ENCODE measurements at regions not wholly inside any gene's neighbourhood (a gene's known extent, or its start where the extent isn't known, plus 50 kb on each side); places are given as distances from the start of the nearest gene placed in this dataset.
A peak's percentile ranks its signal among the peaks of the same experiment; 100 is the strongest.

DNA sequence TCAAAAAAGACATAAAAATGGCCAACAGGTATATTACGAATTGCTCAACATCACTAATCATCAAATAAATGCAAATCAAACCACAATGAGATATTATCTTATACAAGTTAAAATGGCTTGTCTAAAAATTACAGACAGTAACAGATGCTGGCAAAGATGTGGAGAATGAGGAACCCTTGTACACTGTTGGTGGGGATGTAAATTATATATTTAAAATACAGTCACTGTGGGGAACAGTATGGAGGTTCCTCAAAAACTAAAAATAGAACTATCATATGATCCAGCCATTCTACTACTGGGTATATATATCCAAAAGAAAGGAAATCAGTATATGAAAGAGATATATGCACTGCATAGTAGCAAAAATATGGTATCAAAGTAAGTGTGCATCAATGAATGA, 1037.2 kb upstream of the B3GALT2 start (continued):
- TF ChIP-seq, protein P1, sequence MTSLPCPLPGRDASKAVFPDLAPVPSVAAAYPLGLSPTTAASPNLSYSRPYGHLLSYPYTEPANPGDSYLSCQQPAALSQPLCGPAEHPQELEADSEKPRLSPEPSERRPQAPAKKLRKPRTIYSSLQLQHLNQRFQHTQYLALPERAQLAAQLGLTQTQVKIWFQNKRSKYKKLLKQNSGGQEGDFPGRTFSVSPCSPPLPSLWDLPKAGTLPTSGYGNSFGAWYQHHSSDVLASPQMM (CRISPR knock-in tag; IDR thresholded peaks at IDR 0.05) = no peak
- TF ChIP-seq KAT7 (CRISPR knock-in tag; IDR thresholded peaks at IDR 0.05; ENCODE audit: borderline replicate concordance) (no peak), SOX6 (IDR thresholded peaks at IDR 0.05) (no peak), RHOXF2B (CRISPR knock-in tag; conservative IDR thresholded peaks at IDR 0.05) (no peak), ZNF431 (CRISPR knock-in tag; IDR thresholded peaks at IDR 0.05) (no peak), GATAD2A (IDR thresholded peaks at IDR 0.05) (no peak), PML (IDR thresholded peaks at IDR 0.05; ENCODE audit: low read length) (no peak)
- TF ChIP-seq, protein P2, sequence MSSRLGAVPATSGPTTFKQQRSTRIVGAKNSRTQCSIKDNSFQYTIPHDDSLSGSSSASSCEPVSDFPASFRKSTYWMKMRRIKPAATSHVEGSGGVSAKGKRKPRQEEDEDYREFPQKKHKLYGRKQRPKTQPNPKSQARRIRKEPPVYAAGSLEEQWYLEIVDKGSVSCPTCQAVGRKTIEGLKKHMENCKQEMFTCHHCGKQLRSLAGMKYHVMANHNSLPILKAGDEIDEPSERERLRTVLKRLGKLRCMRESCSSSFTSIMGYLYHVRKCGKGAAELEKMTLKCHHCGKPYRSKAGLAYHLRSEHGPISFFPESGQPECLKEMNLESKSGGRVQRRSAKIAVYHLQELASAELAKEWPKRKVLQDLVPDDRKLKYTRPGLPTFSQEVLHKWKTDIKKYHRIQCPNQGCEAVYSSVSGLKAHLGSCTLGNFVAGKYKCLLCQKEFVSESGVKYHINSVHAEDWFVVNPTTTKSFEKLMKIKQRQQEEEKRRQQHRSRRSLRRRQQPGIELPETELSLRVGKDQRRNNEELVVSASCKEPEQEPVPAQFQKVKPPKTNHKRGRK (tag; IDR thresholded peaks at IDR 0.05) = no peak

DNA sequence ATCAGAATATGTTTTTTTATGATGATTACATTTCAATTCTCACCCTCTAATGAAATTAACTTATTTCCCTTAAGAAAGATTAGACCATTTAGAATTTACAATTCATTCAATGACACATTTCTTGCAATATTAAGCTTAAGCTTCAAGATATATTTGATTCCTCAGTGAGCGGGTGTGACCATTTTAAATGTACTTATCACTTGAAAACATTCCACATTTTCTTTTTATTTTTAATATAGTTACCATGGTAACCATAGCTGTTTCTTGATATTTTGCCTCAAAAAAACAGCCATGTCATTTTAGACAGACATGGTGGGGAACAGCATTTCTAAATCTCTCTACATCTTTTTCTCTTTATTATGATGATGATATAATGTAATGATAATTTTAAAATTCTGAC, 1029.0 kb upstream of the B3GALT2 start:
- POLR2A ChIA-PET = no interaction called here
- no peak overlapping the region for H3K9ac ChIP-seq (ENCODE audit: insufficient read depth in 1 of 2, low read depth in 2 of 2, low read length in 2 of 2)
- no peaks in the 10 kb centered on the region for H3K9me1 ChIP-seq (ENCODE audit: control insufficient read depth, insufficient read depth, low read length)
- no TSS peak for BruUV-seq (replicated peaks)
- WGBS (ENCODE audit: insufficient coverage, low coverage, missing lambda C conversion rate) = 12% methylated on average over 1 of the region's 1 CpG
- peak; percentile 81 for TF ChIP-seq RFX1 (IDR thresholded peaks at IDR 0.05)
- TF ChIP-seq, protein P3, sequence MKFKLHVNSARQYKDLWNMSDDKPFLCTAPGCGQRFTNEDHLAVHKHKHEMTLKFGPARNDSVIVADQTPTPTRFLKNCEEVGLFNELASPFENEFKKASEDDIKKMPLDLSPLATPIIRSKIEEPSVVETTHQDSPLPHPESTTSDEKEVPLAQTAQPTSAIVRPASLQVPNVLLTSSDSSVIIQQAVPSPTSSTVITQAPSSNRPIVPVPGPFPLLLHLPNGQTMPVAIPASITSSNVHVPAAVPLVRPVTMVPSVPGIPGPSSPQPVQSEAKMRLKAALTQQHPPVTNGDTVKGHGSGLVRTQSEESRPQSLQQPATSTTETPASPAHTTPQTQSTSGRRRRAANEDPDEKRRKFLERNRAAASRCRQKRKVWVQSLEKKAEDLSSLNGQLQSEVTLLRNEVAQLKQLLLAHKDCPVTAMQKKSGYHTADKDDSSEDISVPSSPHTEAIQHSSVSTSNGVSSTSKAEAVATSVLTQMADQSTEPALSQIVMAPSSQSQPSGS (CRISPR knock-in tag; IDR thresholded peaks at IDR 0.05) = no peak
- H3K9me3 ChIP-seq (replicated peaks; ENCODE audit: control insufficient read depth, insufficient read depth, low read depth, low read length) = no peaks in the 10 kb centered on the region
- DNase-seq (ENCODE audit: extremely low read depth in 1 of 4, low spot score in 3 of 4) = no peak
- H3K27ac ChIP-seq (ENCODE audit: extremely low read depth, low read depth, low read length) = no peak overlapping the region
- FAIRE-seq = no peak
- no peak overlapping the region for H3K4me3 ChIP-seq
- no peak overlapping the region for H2AFZ ChIP-seq (ENCODE audit: low read depth, low read length)
- ATAC-seq = no peak
- H3K27me3 ChIP-seq (ENCODE audit: control insufficient read depth in 2 of 2, insufficient read depth in 2 of 2, low read length in 2 of 2) = no peaks in the 10 kb centered on the region
- no peak overlapping the region for H3K4me2 ChIP-seq (ENCODE audit: insufficient read depth, low read length)
- H4K20me1 ChIP-seq (replicated peaks; ENCODE audit: control insufficient read depth, insufficient read depth, low read length) = no peaks in the 10 kb centered on the region
- no peaks in the 10 kb centered on the region for H3K4me1 ChIP-seq (replicated peaks in 1 of 2; ENCODE audit: control insufficient read depth in 2 of 2, insufficient read depth in 2 of 2, low read length in 2 of 2)
- in situ Hi-C loops (cut with MboI) = no loop called here
- H3K36me3 ChIP-seq (ENCODE audit: control insufficient read depth, insufficient read depth, low read length) = no peaks in the 10 kb centered on the region
- CTCF ChIA-PET (ENCODE audit: low intra/inter-chr PET ratio) = no interaction called here
- intact Hi-C loops (cut with micrococcal nuclease) = no loop called here
- no peaks in the 10 kb centered on the region for H3K79me2 ChIP-seq (ENCODE audit: control insufficient read depth, insufficient read depth, low read length)

All from K562 (cell line).